Tibial nerve (tissue), 3 donors: ENCODE measurements at regions not wholly inside any gene's neighbourhood (a gene's known extent, or its start where the extent isn't known, plus 50 kb on each side); places are given as distances from the start of the nearest gene placed in this dataset.
A peak's percentile ranks its signal among the peaks of the same experiment; 100 is the strongest.

ENCODE experiments used
- CTCF ChIP-seq, 5 experiments: fragments of 200-600 bp in 3 of 5; fragments of 450-650 bp in 2 of 5; sonication (generic) in 3 of 5; IDR thresholded peaks; one replicate each; pipeline ENCODE4 v1.5.1; 2016 to 2019; ENCODE audit warnings: antibody characterized with exemption in 5 of 5, mild to moderate bottlenecking in 3 of 5, moderate library complexity in 2 of 5
- POLR2A ChIP-seq, 2 donors: fragments of 450-650 bp; IDR thresholded peaks; one replicate each; pipeline ENCODE4 v1.6.1; 2017; ENCODE audit warnings: antibody characterized with exemption in 2 of 2, mild to moderate bottlenecking in 2 of 2, moderate library complexity in 2 of 2

- no peak for TF ChIP-seq POLR2A (IDR thresholded peaks at IDR 0.05)
- peak; percentile 49 to 80 (median 58) for TF ChIP-seq CTCF (IDR thresholded peaks at IDR 0.05)
Observed at GRCh38 chr6:14066782-14067406, 50.7 kb upstream of the CD83 start.
